NCI-H748 (cell line): ENCODE measurements at regions not wholly inside any gene's neighbourhood (a gene's known extent, or its start where the extent isn't known, plus 50 kb on each side); places are given as distances from the start of the nearest gene placed in this dataset.
"Not testable (repeated sequence)": the region's sequence is repeated elsewhere in the genome, so short reads cannot be mapped to it uniquely, and the experiment has no call there.

ENCODE experiments used
- DNase-seq: peaks from one replicate; lab custom pipeline; 2025; ENCODE audit not compliant: unreplicated experiment; lab: John Stamatoyannopoulos, UW

GRCh38 chr1:83520797-83521196 lies 478.1 kb downstream of the TTLL7 start:
- no peak for DNase-seq

- DNase-seq = no peak
These were observed 482.6 kb downstream of the TTLL7 start for GRCh38 chr1:83516369-83516768.

- no peak for DNase-seq
These were observed 483.3 kb downstream of the TTLL7 start for GRCh38 chr1:83515578-83516154.

GRCh38 chr1:83512373-83513193 lies 486.3 kb downstream of the TTLL7 start:
- DNase-seq = peak; percentile 96

DNA sequence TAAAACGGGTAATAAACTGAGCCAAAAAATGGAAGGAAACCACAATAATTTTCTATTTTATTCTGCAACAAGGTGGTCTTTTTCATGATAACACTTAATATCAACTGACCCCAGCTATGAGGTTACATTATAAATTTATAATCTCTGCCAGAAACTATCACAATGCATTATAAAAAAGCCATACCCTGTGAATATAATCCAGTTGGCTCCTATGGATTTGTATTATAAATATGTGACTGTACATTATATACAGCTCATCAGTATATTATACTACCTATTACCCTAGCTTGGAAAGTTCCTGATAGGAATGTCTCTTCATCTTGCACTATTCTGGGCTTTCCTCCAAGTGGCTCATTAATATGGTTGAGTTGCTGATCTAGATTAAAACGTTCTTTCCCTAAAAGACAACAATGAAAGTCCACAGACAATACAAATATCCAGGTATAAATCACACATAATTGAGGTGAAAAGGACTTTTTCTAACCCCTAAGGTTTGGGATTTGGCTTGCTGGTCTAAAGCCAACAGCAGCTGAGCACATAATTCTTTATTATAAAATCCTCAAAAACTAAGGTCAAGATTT lies 487.7 kb downstream of the TTLL7 start:
- DNase-seq = peak; percentile 46

DNA sequence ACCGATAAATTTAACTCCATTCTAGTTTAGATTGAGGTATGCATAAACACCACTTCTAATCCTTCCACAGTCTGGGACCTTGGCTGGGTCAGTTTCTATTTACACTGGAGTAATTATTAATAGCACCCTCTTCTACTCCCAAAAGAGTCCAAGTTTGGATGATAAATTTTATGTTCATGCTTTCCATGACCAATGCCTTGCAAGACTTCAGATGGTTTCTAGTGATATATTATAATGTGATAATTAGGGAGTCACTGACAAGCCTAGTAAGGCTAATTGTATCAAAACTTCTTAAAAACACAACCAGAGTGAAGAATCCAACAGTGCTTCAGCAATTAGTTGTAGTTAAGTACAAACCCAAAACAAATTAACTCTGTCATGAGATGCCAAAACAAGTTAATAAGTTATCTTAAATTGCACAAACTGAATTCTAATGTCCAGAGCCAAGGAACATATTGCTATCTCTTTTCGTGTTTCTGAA lies 489.6 kb downstream of the TTLL7 start:
- no peak for DNase-seq

- no peak for DNase-seq
These were observed 490.3 kb downstream of the TTLL7 start for GRCh38 chr1:83508485-83509151.

DNA sequence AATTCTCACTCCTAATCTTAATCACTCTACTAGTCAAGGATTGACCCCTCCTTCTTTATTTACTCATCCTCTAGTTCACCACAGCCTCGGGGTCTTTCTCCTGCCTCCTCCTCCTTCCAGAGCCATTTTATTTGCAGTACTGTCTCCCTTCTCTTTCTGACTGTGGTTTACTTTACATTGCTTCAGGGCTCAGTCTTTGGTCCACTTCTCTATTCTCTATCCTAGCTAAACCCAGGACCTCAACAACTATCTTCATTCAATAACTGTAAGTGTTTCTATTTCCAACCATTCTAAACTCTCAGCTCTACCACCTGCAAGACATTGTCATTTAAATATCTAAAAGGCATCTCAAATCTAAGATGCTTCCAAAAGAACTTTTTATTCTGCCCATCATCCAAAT lies 493.8 kb downstream of the TTLL7 start:
- no peak for DNase-seq

- no peak for DNase-seq
These were observed 495.8 kb downstream of the TTLL7 start for GRCh38 chr1:83503153-83503552.

DNA sequence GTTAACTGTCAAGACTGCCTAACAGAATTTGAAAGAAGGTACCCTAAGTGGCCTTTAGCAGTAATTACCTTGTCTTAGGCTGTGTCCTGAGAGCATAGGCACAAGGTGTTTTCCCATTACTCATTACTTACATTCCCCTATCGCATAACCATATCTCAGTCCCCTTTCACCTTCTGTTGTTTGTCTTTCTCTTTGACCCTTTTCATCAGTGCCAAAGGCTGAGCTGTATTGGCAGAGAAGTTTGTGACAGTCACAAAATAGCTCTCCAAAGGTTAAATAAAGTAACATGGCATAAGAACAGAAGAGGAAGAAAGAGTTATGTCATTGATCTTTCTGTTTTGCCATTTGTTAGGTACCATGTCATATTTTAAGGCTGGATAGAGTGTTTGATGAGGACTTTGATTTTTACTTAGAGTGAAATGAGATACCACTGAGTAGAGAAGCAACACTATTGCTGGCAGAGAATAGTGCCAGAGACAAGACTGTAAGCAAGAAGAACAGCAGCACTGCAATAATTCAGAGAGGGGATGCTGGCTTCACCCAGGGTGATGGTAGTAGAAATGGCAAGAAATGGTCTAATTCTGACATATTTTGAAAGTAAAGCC lies 497.8 kb downstream of the TTLL7 start:
- no peak for DNase-seq

GRCh38 chr1:83500531-83500930 lies 498.4 kb downstream of the TTLL7 start:
- no peak for DNase-seq

- DNase-seq = no peak
These were observed 498.9 kb downstream of the TTLL7 start for GRCh38 chr1:83499998-83500397.

DNA sequence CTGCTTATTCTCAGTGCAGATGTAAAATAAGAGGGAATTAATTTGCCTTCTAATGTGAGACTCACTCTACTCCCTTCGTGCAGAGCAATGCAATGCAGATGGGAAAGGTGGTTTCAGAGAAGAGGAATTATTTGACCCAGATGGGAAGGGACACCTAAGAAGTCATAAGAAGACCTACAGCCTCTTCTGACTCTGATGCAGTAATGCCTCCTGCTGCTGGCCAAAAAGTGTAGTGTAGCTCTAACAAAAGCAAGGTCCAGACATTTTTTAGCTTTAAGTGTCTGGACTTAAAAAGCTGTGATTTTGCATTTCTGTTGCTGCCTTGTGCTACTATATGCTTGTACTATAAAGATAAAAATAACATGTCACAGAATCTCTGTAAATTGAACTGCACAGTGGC lies 501.4 kb downstream of the TTLL7 start:
- peak; percentile 18 for DNase-seq

- DNase-seq = no peak
These were observed 503.4 kb downstream of the TTLL7 start for GRCh38 chr1:83495560-83495959.

DNA sequence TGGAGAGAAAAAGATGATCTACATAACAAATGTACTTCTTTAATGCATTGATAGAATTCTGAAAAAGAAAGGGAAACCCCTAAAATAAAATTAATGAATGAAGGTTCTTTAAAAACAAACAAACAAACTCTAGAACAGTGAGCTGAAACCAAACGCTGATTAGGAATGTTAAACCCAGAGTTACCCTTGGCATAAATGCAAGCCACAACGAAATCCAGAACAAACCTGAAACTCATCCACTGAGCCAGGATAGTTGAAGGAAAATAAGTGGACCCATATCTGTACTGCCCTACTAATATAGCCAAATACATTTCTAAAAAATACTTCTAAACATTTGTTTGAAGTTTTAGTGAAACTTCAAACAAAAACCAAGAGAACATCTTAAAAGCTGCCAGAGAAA lies 505.3 kb downstream of the TTLL7 start:
- DNase-seq = no peak

- DNase-seq = no peak
These were observed 507.0 kb downstream of the TTLL7 start for GRCh38 chr1:83491930-83492329.

GRCh38 chr1:83490988-83491387 lies 507.9 kb downstream of the TTLL7 start:
- no peak for DNase-seq

GRCh38 chr1:83488105-83488504 lies 510.8 kb downstream of the TTLL7 start:
- DNase-seq = not testable (repeated sequence)

DNA sequence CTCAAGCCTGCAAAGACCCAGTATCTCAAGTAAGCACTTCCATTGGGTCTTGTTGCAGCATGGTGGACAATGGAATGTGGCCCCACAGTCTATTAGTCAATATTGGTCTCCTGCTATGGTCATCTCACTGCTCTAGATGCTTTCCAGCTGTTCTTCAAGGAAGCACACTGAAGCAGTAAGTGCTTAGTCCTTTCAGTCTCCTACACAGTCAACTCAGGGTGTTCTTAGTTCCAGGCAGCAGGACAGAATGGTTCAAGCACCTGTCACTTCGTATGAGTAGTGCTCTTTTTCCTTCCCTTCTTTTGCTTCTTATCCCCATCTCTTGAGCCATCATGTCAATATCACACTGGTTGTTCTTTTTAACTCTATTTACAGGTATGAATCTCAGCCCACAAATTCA lies 511.5 kb downstream of the TTLL7 start:
- DNase-seq = not testable (repeated sequence)

DNA sequence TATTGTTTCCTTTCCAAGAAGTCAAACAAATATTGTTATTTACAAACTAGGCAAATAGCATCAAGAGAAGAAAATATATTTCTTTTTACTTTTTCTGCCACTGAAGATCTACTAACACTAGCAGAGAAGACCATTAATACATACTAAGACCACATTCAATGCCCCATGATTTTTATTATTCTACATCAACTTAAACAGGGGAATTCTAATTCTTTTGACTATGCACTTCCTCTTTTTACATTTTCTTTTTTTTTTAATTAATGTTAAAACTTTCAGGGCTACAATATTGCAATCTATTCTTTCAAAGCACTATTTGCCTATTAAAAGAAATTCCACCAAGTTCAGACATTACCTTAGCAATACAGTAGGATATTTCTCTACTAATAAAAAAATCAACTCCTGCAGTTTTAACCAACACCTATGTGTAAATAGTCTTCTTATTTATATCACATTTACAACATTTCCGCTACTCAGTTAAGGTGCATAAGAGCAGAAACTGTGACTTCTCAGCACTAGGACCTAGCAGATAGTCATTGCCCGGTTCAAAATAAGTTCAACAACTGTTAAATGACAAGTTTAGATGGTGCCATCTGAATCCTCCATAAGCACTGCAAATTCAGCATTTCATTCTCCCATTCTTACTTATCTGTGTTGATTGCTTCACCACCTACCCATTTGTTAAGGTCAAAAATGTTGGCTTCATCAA lies 513.5 kb downstream of the TTLL7 start:
- not testable (repeated sequence) for DNase-seq

DNA sequence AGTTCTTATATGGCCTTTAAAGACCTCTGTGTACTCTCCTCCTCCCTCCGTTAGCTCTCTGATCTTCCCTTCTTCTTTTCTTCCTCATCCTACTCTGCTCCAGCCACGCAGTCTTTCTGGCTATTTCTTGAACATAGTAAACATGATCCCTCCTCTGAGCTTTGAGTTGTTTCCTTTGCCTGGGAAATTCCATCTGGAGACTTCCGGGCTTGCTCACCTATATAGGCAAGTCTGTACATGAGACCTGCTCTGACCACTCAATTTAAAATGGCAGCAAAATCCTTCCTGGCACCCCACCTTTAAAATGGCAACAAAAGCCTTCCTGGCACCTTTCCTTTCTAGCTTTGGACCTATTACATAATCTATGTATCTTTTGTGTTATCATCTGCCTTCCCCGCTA lies 517.6 kb downstream of the TTLL7 start:
- DNase-seq = not testable (repeated sequence)
